WTC11 (cell line): ENCODE measurements at regions not wholly inside any gene's neighbourhood (a gene's known extent, or its start where the extent isn't known, plus 50 kb on each side); places are given as distances from the start of the nearest gene placed in this dataset.

ENCODE experiments used
- ATAC-seq: fragments of 200-7000 bp; cut with Tn5 transposase; 2 replicates; pipeline ENCODE4 v1.10.0; 2021; ENCODE audit warnings: mild to moderate bottlenecking, moderate library complexity
- CTCF ChIA-PET: fragments of 300-600 bp; sonication (Branson Sonifier 250); formaldehyde crosslinking; loops from one replicate; lab custom pipeline; 2021; ENCODE audit warnings: antibody characterized with exemption; lab: Charles Lee
- POLR2A ChIA-PET: fragments of 350-600 bp; sonication (Branson Sonifier 250); formaldehyde crosslinking; loops from one replicate; lab custom pipeline; 2021; ENCODE audit warnings: antibody characterized with exemption; lab: Charles Lee
- DNase-seq: peaks from one replicate; pipeline ENCODE4 v3.0.0; 2021; ENCODE audit warnings: low spot score
- H3K27ac Mint-ChIP-seq: 2 replicates; pipeline ENCODE4 v1.8.0; 2021; ENCODE audit warnings: mixed read lengths
- H3K27me3 Mint-ChIP-seq: 2 replicates; pipeline ENCODE4 v1.8.0; 2021; ENCODE audit warnings: low read depth, mild to moderate bottlenecking, moderate library complexity, mixed read lengths
- H3K36me3 Mint-ChIP-seq: 2 replicates; pipeline ENCODE4 v1.8.0; 2021; ENCODE audit warnings: mixed read lengths
- H3K4me1 Mint-ChIP-seq: 2 replicates; pipeline ENCODE4 v1.8.0; 2022; ENCODE audit warnings: mixed read lengths
- H3K4me3 Mint-ChIP-seq: 2 replicates; pipeline ENCODE4 v1.8.0; 2021; ENCODE audit warnings: mild to moderate bottlenecking, moderate library complexity, mixed read lengths
- H3K9me3 Mint-ChIP-seq: 2 replicates; pipeline ENCODE4 v1.8.0; 2021; ENCODE audit warnings: mixed read lengths
- AFF4 ChIP-seq: sonication (generic); formaldehyde crosslinking; IDR thresholded peaks from 2 replicates; pipeline ENCODE4 v1.8.1; 2023; ENCODE audit warnings: mild to moderate bottlenecking, missing genetic modification reagents, borderline replicate concordance
- ATF6 ChIP-seq: sonication (generic); formaldehyde crosslinking; IDR thresholded peaks from 2 replicates; pipeline ENCODE4 v1.8.1; 2023; ENCODE audit warnings: mild to moderate bottlenecking, missing genetic modification reagents
- ERG ChIP-seq: fragments of 250-450 bp; sonication (Bioruptor Pico); IDR thresholded peaks from 2 replicates; pipeline ENCODE4 v1.8.0; 2021; ENCODE audit warnings: mild to moderate bottlenecking
- GABPB1 ChIP-seq: sonication (generic); formaldehyde crosslinking; IDR thresholded peaks from 2 replicates; pipeline ENCODE4 v1.8.1; 2023; ENCODE audit warnings: mild to moderate bottlenecking, missing genetic modification reagents
- IRF2 ChIP-seq: sonication (generic); formaldehyde crosslinking; IDR thresholded peaks from 2 replicates; pipeline ENCODE4 v1.8.0; 2022; ENCODE audit warnings: low read depth, missing genetic modification reagents, borderline replicate concordance
- MAX ChIP-seq: sonication (generic); formaldehyde crosslinking; IDR thresholded peaks from 2 replicates; pipeline ENCODE4 v1.8.0; 2022; ENCODE audit warnings: mild to moderate bottlenecking, missing genetic modification reagents
- PRRX2 ChIP-seq: fragments of 250-450 bp; sonication (Bioruptor Pico); IDR thresholded peaks from 2 replicates; pipeline ENCODE4 v1.8.0; 2021; ENCODE audit warnings: mild to moderate bottlenecking
- RELA ChIP-seq: sonication (generic); formaldehyde crosslinking; IDR thresholded peaks from 2 replicates; pipeline ENCODE4 v1.8.1; 2022; ENCODE audit warnings: missing genetic modification reagents, mild to moderate bottlenecking, borderline replicate concordance
- SOX15 ChIP-seq: fragments of 250-450 bp; sonication (Bioruptor Pico); IDR thresholded peaks from 2 replicates; pipeline ENCODE4 v1.9.0; 2021; ENCODE audit warnings: mild to moderate bottlenecking
- TEAD4 ChIP-seq: sonication (generic); formaldehyde crosslinking; IDR thresholded peaks from 2 replicates; pipeline ENCODE4 v1.8.0; 2022; ENCODE audit warnings: mild to moderate bottlenecking, missing genetic modification reagents
- ZBTB21 ChIP-seq: sonication (generic); formaldehyde crosslinking; IDR thresholded peaks from 2 replicates; pipeline ENCODE4 v1.8.1; 2023; ENCODE audit warnings: mild to moderate bottlenecking, missing genetic modification reagents, borderline replicate concordance
- ZNF512 ChIP-seq: sonication (generic); formaldehyde crosslinking; IDR thresholded peaks from 2 replicates; pipeline ENCODE4 v1.8.1; 2022; ENCODE audit warnings: missing genetic modification reagents, borderline replicate concordance

GRCh38 chr9:103533318-103533717 lies 538.2 kb downstream of the CYLC2 start:
- Mint-ChIP-seq H3K4me1 (peaks cover 12% of the 10 kb centered on the region), H3K4me3 (no peak overlapping the region)
- CTCF ChIA-PET, result no interaction called here

More at GRCh38 chr9:103533318-103533717, 538.2 kb downstream of the CYLC2 start:
- no peaks in the 10 kb centered on the region for H3K27me3 Mint-ChIP-seq
- DNase-seq (no peak), ATAC-seq (no peak)
- H3K27ac Mint-ChIP-seq, result no peak overlapping the region
- no peaks in the 10 kb centered on the region for H3K36me3 Mint-ChIP-seq
- H3K9me3 Mint-ChIP-seq, result peaks cover 12% of the 10 kb centered on the region
- TF ChIP-seq TEAD4 (CRISPR knock-in tag) (no peak), GABPB1 (CRISPR knock-in tag) (no peak), IRF2 (no peak), ZBTB21 (no peak), ZNF512 (no peak), RELA (no peak), ATF6 (CRISPR knock-in tag) (no peak), SOX15 (no peak), MAX (CRISPR knock-in tag) (no peak), AFF4 (CRISPR knock-in tag) (no peak), PRRX2 (no peak), ERG (no peak)
- POLR2A ChIA-PET, result no interaction called here
